Osteoblast (primary cell): ENCODE measurements at regions not wholly inside any gene's neighbourhood (a gene's known extent, or its start where the extent isn't known, plus 50 kb on each side); places are given as distances from the start of the nearest gene placed in this dataset.

Source experiments
- DNase-seq: peaks from one replicate; pipeline ENCODE4 v3.0.0; 2011; ENCODE audit warnings: low spot score, mixed read lengths; ENCODE audit not compliant: insufficient read length; ENCODE audit errors: missing footprints
- H2AFZ ChIP-seq: 2 replicates; pipeline ENCODE4 v1.6.0; 2011; ENCODE audit warnings: mild to moderate bottlenecking, low read length
- H3K27ac ChIP-seq: 2 replicates; pipeline ENCODE4 v1.5.1; 2011; ENCODE audit warnings: mild to moderate bottlenecking, low read depth, low read length, moderate library complexity
- H3K27me3 ChIP-seq: 2 replicates; pipeline ENCODE4 v1.6.0; 2012; ENCODE audit warnings: mild to moderate bottlenecking, control low read depth, inconsistent platforms, low read length, moderate library complexity; ENCODE audit not compliant: insufficient read depth
- H3K36me3 ChIP-seq: 2 replicates; pipeline ENCODE4 v1.5.1; 2011; ENCODE audit warnings: mild to moderate bottlenecking, low read length, control low read depth, moderate library complexity; ENCODE audit not compliant: insufficient read depth
- H3K4me1 ChIP-seq: 2 replicates; pipeline ENCODE4 v1.5.1; 2011; ENCODE audit warnings: mild to moderate bottlenecking, low read length, control low read depth, moderate library complexity; ENCODE audit not compliant: insufficient read depth
- H3K4me2 ChIP-seq: 2 replicates; pipeline ENCODE4 v1.6.0; 2011; ENCODE audit warnings: mild to moderate bottlenecking, low read length; ENCODE audit not compliant: insufficient read depth
- H3K4me3 ChIP-seq: fragments of 200-600 bp; sonication (generic); 3 replicates; pipeline ENCODE4 v1.5.1; 2012; ENCODE audit warnings: mild to moderate bottlenecking, low read length, inconsistent platforms; ENCODE audit not compliant: insufficient read depth
- H3K79me2 ChIP-seq: 2 replicates; pipeline ENCODE4 v1.6.0; 2012; ENCODE audit warnings: mild to moderate bottlenecking, low read length, control low read depth, inconsistent platforms; ENCODE audit not compliant: insufficient read depth
- H3K9me3 ChIP-seq: 2 replicates; pipeline ENCODE4 v1.5.1; 2011; ENCODE audit warnings: low read depth, low read length, control low read depth
- H4K20me1 ChIP-seq: 2 replicates; pipeline ENCODE4 v1.6.0; 2012; ENCODE audit warnings: mild to moderate bottlenecking, low read length, control low read depth; ENCODE audit not compliant: insufficient read depth
- CTCF ChIP-seq: IDR thresholded peaks from 2 replicates; pipeline ENCODE4 v1.5.1; 2011; ENCODE audit warnings: mild to moderate bottlenecking, low read depth, low read length, moderate library complexity; ENCODE audit errors: extremely low read depth

DNA sequence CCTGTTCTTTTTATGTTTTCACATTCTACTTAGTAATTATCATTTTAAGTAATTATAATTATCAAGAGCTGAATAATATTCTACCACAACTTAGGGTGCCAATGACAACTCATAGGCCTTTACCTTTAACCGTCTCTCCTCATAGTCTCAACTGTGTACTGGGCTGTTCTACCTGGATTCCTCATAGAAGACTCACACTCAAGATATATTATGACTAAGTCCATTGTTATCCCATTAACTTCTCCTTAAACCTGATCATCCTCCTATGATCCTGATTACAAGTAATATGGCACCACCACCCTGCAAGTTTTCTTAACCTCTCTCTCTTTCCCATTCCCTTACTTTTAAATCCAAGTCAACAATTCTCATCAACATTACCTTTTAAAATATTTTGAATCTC, 285.9 kb upstream of the VEPH1 start:
- H3K79me2 ChIP-seq = no peaks in the 10 kb centered on the region
- no peak overlapping the region for H3K27ac ChIP-seq
- H3K4me2 ChIP-seq = no peak overlapping the region
- no peak for DNase-seq
- peaks cover 25% of the 10 kb centered on the region for H3K4me1 ChIP-seq
- no peaks in the 10 kb centered on the region for H3K27me3 ChIP-seq
- no peak overlapping the region for H3K4me3 ChIP-seq
- H3K9me3 ChIP-seq = no peaks in the 10 kb centered on the region
- no peaks in the 10 kb centered on the region for H4K20me1 ChIP-seq
- no peak overlapping the region for H2AFZ ChIP-seq
- TF ChIP-seq CTCF = no peak
- no peaks in the 10 kb centered on the region for H3K36me3 ChIP-seq

- Histone ChIP-seq H3K79me2 (no peaks in the 10 kb centered on the region), H3K4me1 (peaks cover 28% of the 10 kb centered on the region), H3K4me3 (no peak overlapping the region), H2AFZ (no peak overlapping the region), H4K20me1 (no peaks in the 10 kb centered on the region), H3K36me3 (no peaks in the 10 kb centered on the region), H3K9me3 (no peaks in the 10 kb centered on the region), H3K4me2 (peak overlapping the region; percentile 56), H3K27ac (peak overlapping the region; percentile 24), H3K27me3 (no peaks in the 10 kb centered on the region)
- no peak for TF ChIP-seq CTCF
- peak; percentile 4 for DNase-seq
Observed at GRCh38 chr3:157786618-157787017, 283.4 kb upstream of the VEPH1 start.

GRCh38 chr3:157786211-157786610, 283.0 kb upstream of the VEPH1 start:
- Histone ChIP-seq H3K36me3 (no peaks in the 10 kb centered on the region), H3K4me3 (no peak overlapping the region), H3K4me1 (peaks cover 28% of the 10 kb centered on the region), H3K79me2 (no peaks in the 10 kb centered on the region), H2AFZ (no peak overlapping the region), H3K27ac (peak overlapping the region; percentile 24), H4K20me1 (no peaks in the 10 kb centered on the region), H3K9me3 (no peaks in the 10 kb centered on the region), H3K27me3 (no peaks in the 10 kb centered on the region), H3K4me2 (peak overlapping the region; percentile 56)
- DNase-seq = peak; percentile 83
- TF ChIP-seq CTCF = no peak

- no peaks in the 10 kb centered on the region for H3K27me3 ChIP-seq
- H3K36me3 ChIP-seq = no peaks in the 10 kb centered on the region
- H3K4me2 ChIP-seq = peak overlapping the region; percentile 56
- DNase-seq = peak; percentile 25
- no peak for TF ChIP-seq CTCF
- no peaks in the 10 kb centered on the region for H4K20me1 ChIP-seq
- H2AFZ ChIP-seq = no peak overlapping the region
- no peak overlapping the region for H3K4me3 ChIP-seq
- H3K4me1 ChIP-seq = peaks cover 28% of the 10 kb centered on the region
- no peaks in the 10 kb centered on the region for H3K79me2 ChIP-seq
- no peaks in the 10 kb centered on the region for H3K9me3 ChIP-seq
- peak overlapping the region; percentile 8 for H3K27ac ChIP-seq
Observed at GRCh38 chr3:157785102-157785826, 282.0 kb upstream of the VEPH1 start.
